SJCRH30 (cell line): ENCODE measurements at regions not wholly inside any gene's neighbourhood (a gene's known extent, or its start where the extent isn't known, plus 50 kb on each side); places are given as distances from the start of the nearest gene placed in this dataset.

Experiments used
- DNase-seq, 2 experiments: peaks; one replicate each; pipeline ENCODE4 v3.0.0-alpha.2; 2015 to 2020
- H3K27ac ChIP-seq: fragments of 250-450 bp; sonication (Bioruptor Pico); 2 replicates; pipeline ENCODE4 v1.5.1; 2020; ENCODE audit warnings: mild to moderate bottlenecking, moderate library complexity
- H3K27me3 ChIP-seq: fragments of 250-450 bp; sonication (Bioruptor Pico); 2 replicates; pipeline ENCODE4 v1.5.1; 2020; ENCODE audit warnings: mild to moderate bottlenecking, moderate library complexity
- H3K36me3 ChIP-seq: fragments of 250-450 bp; sonication (Bioruptor Pico); 2 replicates; pipeline ENCODE4 v1.5.1; 2020; ENCODE audit warnings: mild to moderate bottlenecking, moderate library complexity
- H3K4me1 ChIP-seq: fragments of 250-450 bp; sonication (Bioruptor Pico); 2 replicates; pipeline ENCODE4 v1.5.1; 2020; ENCODE audit warnings: mild to moderate bottlenecking, moderate library complexity
- H3K4me3 ChIP-seq: fragments of 250-450 bp; sonication (Bioruptor Pico); 2 replicates; pipeline ENCODE4 v1.5.1; 2020; ENCODE audit warnings: mild to moderate bottlenecking, moderate library complexity
- H3K9me3 ChIP-seq: fragments of 250-450 bp; sonication (Bioruptor Pico); replicated peaks from 2 replicates; pipeline ENCODE4 v1.5.1; 2020; ENCODE audit warnings: mild to moderate bottlenecking, moderate library complexity

GRCh38 chr1:219537223-219537631, 75.7 kb downstream of the ZC3H11B start:
- peak; percentile 14 to 38 for DNase-seq
- Histone ChIP-seq H3K4me3 (no peak overlapping the region), H3K9me3 (0 out of 2 replicates have a peak, but pooled peaks cover 2% of the 10 kb centered on the region)

GRCh38 chr1:219536038-219536437, 76.9 kb downstream of the ZC3H11B start:
- DNase-seq, result no peak
- no peaks in the 10 kb centered on the region for H3K27me3 ChIP-seq
- H3K4me1 ChIP-seq, result peaks cover 14% of the 10 kb centered on the region
- 0 out of 2 replicates have a peak, but pooled peaks cover 2% of the 10 kb centered on the region for H3K9me3 ChIP-seq
- H3K4me3 ChIP-seq, result no peak overlapping the region
- H3K36me3 ChIP-seq, result no peaks in the 10 kb centered on the region
- no peak overlapping the region for H3K27ac ChIP-seq

More at GRCh38 chr1:219537223-219537631, 75.7 kb downstream of the ZC3H11B start:
- H3K36me3 ChIP-seq, result no peaks in the 10 kb centered on the region
- no peak overlapping the region for H3K27ac ChIP-seq
- H3K27me3 ChIP-seq, result no peaks in the 10 kb centered on the region
- peaks cover 14% of the 10 kb centered on the region for H3K4me1 ChIP-seq

GRCh38 chr1:219534991-219535390, 77.9 kb downstream of the ZC3H11B start:
- H3K27ac ChIP-seq, result no peak overlapping the region
- no peaks in the 10 kb centered on the region for H3K36me3 ChIP-seq
- no peak overlapping the region for H3K4me3 ChIP-seq
- peaks cover 14% of the 10 kb centered on the region for H3K4me1 ChIP-seq
- H3K9me3 ChIP-seq, result 0 out of 2 replicates have a peak, but pooled peaks cover 2% of the 10 kb centered on the region
- H3K27me3 ChIP-seq, result no peaks in the 10 kb centered on the region
- no peak for DNase-seq

GRCh38 chr1:219533280-219533679, 79.6 kb downstream of the ZC3H11B start:
- H3K36me3 ChIP-seq, result no peaks in the 10 kb centered on the region
- H3K9me3 ChIP-seq, result 0 out of 2 replicates have a peak, but pooled peaks cover 2% of the 10 kb centered on the region
- H3K4me3 ChIP-seq, result no peak overlapping the region
- H3K4me1 ChIP-seq, result peaks cover 23% of the 10 kb centered on the region
- H3K27me3 ChIP-seq, result no peaks in the 10 kb centered on the region
- no peak for DNase-seq
- no peak overlapping the region for H3K27ac ChIP-seq

- Histone ChIP-seq H3K27ac (no peak overlapping the region), H3K4me1 (peaks cover 8% of the 10 kb centered on the region), H3K9me3 (0 out of 2 replicates have a peak, but pooled peaks cover 1% of the 10 kb centered on the region), H3K4me3 (no peak overlapping the region), H3K36me3 (no peaks in the 10 kb centered on the region), H3K27me3 (no peaks in the 10 kb centered on the region)
- DNase-seq, result peak; percentile 89 to 95
These were observed 83.8 kb downstream of the ZC3H11B start for GRCh38 chr1:219529116-219529515.

GRCh38 chr1:219528633-219529032, 84.3 kb downstream of the ZC3H11B start:
- H3K4me3 ChIP-seq, result no peak overlapping the region
- no peak overlapping the region for H3K27ac ChIP-seq
- no peaks in the 10 kb centered on the region for H3K27me3 ChIP-seq
- no peak for DNase-seq
- no peaks in the 10 kb centered on the region for H3K9me3 ChIP-seq
- peaks cover 8% of the 10 kb centered on the region for H3K4me1 ChIP-seq
- no peaks in the 10 kb centered on the region for H3K36me3 ChIP-seq

- Histone ChIP-seq H3K27ac (no peak overlapping the region), H3K27me3 (no peaks in the 10 kb centered on the region), H3K4me3 (no peak overlapping the region), H3K9me3 (no peaks in the 10 kb centered on the region), H3K4me1 (peaks cover 8% of the 10 kb centered on the region), H3K36me3 (no peaks in the 10 kb centered on the region)
- DNase-seq, result no peak
These were observed 84.9 kb downstream of the ZC3H11B start for GRCh38 chr1:219527994-219528393.

- no peaks in the 10 kb centered on the region for H3K9me3 ChIP-seq
- H3K4me3 ChIP-seq, result no peak overlapping the region
These were observed 86.8 kb downstream of the ZC3H11B start for GRCh38 chr1:219526074-219526473.

GRCh38 chr1:219523411-219523810, 89.5 kb downstream of the ZC3H11B start:
- H3K9me3 ChIP-seq, result no peaks in the 10 kb centered on the region
- H3K4me3 ChIP-seq, result no peak overlapping the region
- no peaks in the 10 kb centered on the region for H3K27me3 ChIP-seq
- DNase-seq, result no peak
- H3K27ac ChIP-seq, result no peak overlapping the region
- H3K4me1 ChIP-seq, result no peaks in the 10 kb centered on the region
- no peaks in the 10 kb centered on the region for H3K36me3 ChIP-seq

More at GRCh38 chr1:219526074-219526473, 86.8 kb downstream of the ZC3H11B start:
- Histone ChIP-seq H3K36me3 (no peaks in the 10 kb centered on the region), H3K27ac (no peak overlapping the region), H3K27me3 (no peaks in the 10 kb centered on the region), H3K4me1 (peaks cover 8% of the 10 kb centered on the region)
- no peak for DNase-seq

GRCh38 chr1:219521325-219521724, 91.6 kb downstream of the ZC3H11B start:
- H3K4me1 ChIP-seq, result no peaks in the 10 kb centered on the region
- no peaks in the 10 kb centered on the region for H3K36me3 ChIP-seq
- H3K27me3 ChIP-seq, result no peaks in the 10 kb centered on the region
- no peak overlapping the region for H3K4me3 ChIP-seq
- H3K27ac ChIP-seq, result no peak overlapping the region
- DNase-seq, result no peak
- no peaks in the 10 kb centered on the region; the same call in 1 of the 2 replicates for H3K9me3 ChIP-seq

- H3K4me1 ChIP-seq, result no peaks in the 10 kb centered on the region
- no peak overlapping the region for H3K27ac ChIP-seq
- no peak overlapping the region for H3K4me3 ChIP-seq
- H3K27me3 ChIP-seq, result no peaks in the 10 kb centered on the region
- DNase-seq, result no peak
- H3K9me3 ChIP-seq, result no peaks in the 10 kb centered on the region; the same call in 1 of the 2 replicates
- no peaks in the 10 kb centered on the region for H3K36me3 ChIP-seq
These were observed 92.7 kb downstream of the ZC3H11B start for GRCh38 chr1:219520241-219520640.

- H3K36me3 ChIP-seq, result no peaks in the 10 kb centered on the region
- H3K27me3 ChIP-seq, result no peaks in the 10 kb centered on the region
- H3K4me1 ChIP-seq, result no peaks in the 10 kb centered on the region
- no peak overlapping the region for H3K4me3 ChIP-seq
- H3K27ac ChIP-seq, result no peak overlapping the region
- DNase-seq, result no peak
- H3K9me3 ChIP-seq, result no peaks in the 10 kb centered on the region; the same call in 1 of the 2 replicates
These were observed 94.0 kb downstream of the ZC3H11B start for GRCh38 chr1:219518907-219519248.

GRCh38 chr1:219518168-219518906, 94.6 kb downstream of the ZC3H11B start:
- no peaks in the 10 kb centered on the region; the same call in 1 of the 2 replicates for H3K9me3 ChIP-seq
- no peaks in the 10 kb centered on the region for H3K27me3 ChIP-seq
- H3K36me3 ChIP-seq, result no peaks in the 10 kb centered on the region
- H3K27ac ChIP-seq, result no peak overlapping the region
- H3K4me3 ChIP-seq, result no peak overlapping the region
- DNase-seq, result no peak
- no peaks in the 10 kb centered on the region for H3K4me1 ChIP-seq

GRCh38 chr1:219517031-219517430, 95.9 kb downstream of the ZC3H11B start:
- Histone ChIP-seq H3K27ac (no peak overlapping the region), H3K4me3 (no peak overlapping the region), H3K4me1 (no peaks in the 10 kb centered on the region), H3K9me3 (no peaks in the 10 kb centered on the region; the same call in 1 of the 2 replicates), H3K36me3 (no peaks in the 10 kb centered on the region), H3K27me3 (no peaks in the 10 kb centered on the region)
- DNase-seq, result no peak

GRCh38 chr1:219514728-219515127, 98.2 kb downstream of the ZC3H11B start:
- H3K27ac ChIP-seq, result no peak overlapping the region
- H3K4me1 ChIP-seq, result no peaks in the 10 kb centered on the region
- no peak overlapping the region for H3K4me3 ChIP-seq
- no peaks in the 10 kb centered on the region; the same call in 1 of the 2 replicates for H3K9me3 ChIP-seq
- no peaks in the 10 kb centered on the region for H3K36me3 ChIP-seq
- H3K27me3 ChIP-seq, result no peaks in the 10 kb centered on the region
- DNase-seq, result no peak

- Histone ChIP-seq H3K9me3 (no peaks in the 10 kb centered on the region), H3K36me3 (no peaks in the 10 kb centered on the region), H3K4me1 (peaks cover 18% of the 10 kb centered on the region), H3K4me3 (no peak overlapping the region), H3K27ac (no peak overlapping the region), H3K27me3 (no peaks in the 10 kb centered on the region)
- no peak for DNase-seq
These were observed 105.5 kb downstream of the ZC3H11B start for GRCh38 chr1:219507437-219507836.
